SJSA1 (cell line): ENCODE measurements at regions not wholly inside any gene's neighbourhood (a gene's known extent, or its start where the extent isn't known, plus 50 kb on each side); places are given as distances from the start of the nearest gene placed in this dataset.

Experiments
- DNase-seq, 2 experiments: peaks; one replicate each; pipeline ENCODE4 v3.0.0-alpha.2; 2015 to 2020; ENCODE audit warnings: low spot score in 2 of 2, low read depth in 1 of 2
- H3K27ac ChIP-seq: fragments of 250-450 bp; sonication (Bioruptor Pico); 2 replicates; pipeline ENCODE4 v1.5.1; 2020; ENCODE audit warnings: mild to moderate bottlenecking, moderate library complexity
- H3K27me3 ChIP-seq: fragments of 250-450 bp; sonication (Bioruptor Pico); replicated peaks from 2 replicates; pipeline ENCODE4 v1.5.1; 2020; ENCODE audit warnings: mild to moderate bottlenecking, moderate library complexity
- H3K36me3 ChIP-seq: fragments of 250-450 bp; sonication (Bioruptor Pico); 2 replicates; pipeline ENCODE4 v1.5.1; 2020; ENCODE audit warnings: mild to moderate bottlenecking
- H3K4me1 ChIP-seq: fragments of 250-450 bp; sonication (Bioruptor Pico); replicated peaks from 2 replicates; pipeline ENCODE4 v1.6.1; 2021; ENCODE audit warnings: mild to moderate bottlenecking
- H3K4me3 ChIP-seq: fragments of 250-450 bp; sonication (Bioruptor Pico); 2 replicates; pipeline ENCODE4 v1.5.1; 2020; ENCODE audit warnings: mild to moderate bottlenecking
- H3K9me3 ChIP-seq: fragments of 250-450 bp; sonication (Bioruptor Pico); replicated peaks from 2 replicates; pipeline ENCODE4 v1.5.1; 2020; ENCODE audit warnings: mild to moderate bottlenecking

DNA sequence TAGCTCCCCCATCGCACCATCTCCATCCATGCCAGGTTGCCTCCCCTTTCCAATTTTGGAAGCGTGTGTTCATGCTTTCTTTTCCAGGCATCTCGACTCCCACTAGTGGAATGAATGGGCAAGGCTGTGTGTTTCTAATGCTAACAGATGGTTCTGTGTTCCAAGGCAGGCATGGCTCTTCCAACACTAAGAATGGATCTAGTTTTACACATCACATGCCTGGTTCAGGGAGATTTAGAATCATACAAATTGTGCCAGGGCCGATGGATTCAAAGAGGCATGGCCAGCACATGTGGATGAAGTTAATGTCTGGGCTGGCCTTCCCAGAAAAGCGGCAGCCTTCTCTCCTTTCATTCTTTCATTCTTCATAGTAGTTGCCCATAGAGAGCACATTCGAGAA, 438.7 kb downstream of the PRDM2 start:
- Histone ChIP-seq H3K27ac (no peak overlapping the region), H3K27me3 (no peaks in the 10 kb centered on the region), H3K36me3 (no peaks in the 10 kb centered on the region), H3K4me1 (no peaks in the 10 kb centered on the region), H3K4me3 (no peak overlapping the region), H3K9me3 (no peaks in the 10 kb centered on the region; the same call in 1 of the 2 replicates)
- DNase-seq, result no peak

DNA sequence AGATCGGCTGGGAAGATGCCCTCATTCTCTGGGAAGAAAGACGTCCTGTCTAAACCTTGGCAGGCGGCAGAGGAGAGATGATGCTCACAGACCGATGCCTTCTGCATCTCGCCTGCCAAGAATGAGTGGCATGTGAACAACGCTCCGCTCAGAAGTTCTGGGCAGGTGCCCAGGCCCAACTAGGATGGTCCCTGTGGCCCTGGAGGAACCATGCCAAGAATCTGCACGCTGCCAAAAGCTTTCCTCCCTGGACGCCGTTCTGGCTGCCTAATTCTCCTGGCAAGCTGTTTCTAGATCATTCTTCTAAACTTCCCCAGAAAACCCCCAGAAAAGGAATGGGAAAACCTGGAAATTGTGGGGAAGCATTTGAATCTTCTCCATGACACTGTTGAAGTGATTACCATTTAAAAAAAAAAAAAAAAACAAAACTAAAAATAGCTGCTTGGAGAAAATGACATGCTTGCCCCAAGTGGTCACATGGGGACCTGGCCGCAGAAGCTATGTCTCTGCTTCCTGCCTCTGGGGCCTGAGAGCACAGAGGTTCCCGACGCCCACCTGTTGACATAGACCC, 440.9 kb downstream of the PRDM2 start:
- DNase-seq, result no peak
- H3K4me3 ChIP-seq, result no peak overlapping the region
- H3K4me1 ChIP-seq, result no peaks in the 10 kb centered on the region
- H3K36me3 ChIP-seq, result no peaks in the 10 kb centered on the region
- H3K27ac ChIP-seq, result no peak overlapping the region
- H3K9me3 ChIP-seq, result no peaks in the 10 kb centered on the region; the same call in 1 of the 2 replicates
- no peaks in the 10 kb centered on the region for H3K27me3 ChIP-seq

DNA sequence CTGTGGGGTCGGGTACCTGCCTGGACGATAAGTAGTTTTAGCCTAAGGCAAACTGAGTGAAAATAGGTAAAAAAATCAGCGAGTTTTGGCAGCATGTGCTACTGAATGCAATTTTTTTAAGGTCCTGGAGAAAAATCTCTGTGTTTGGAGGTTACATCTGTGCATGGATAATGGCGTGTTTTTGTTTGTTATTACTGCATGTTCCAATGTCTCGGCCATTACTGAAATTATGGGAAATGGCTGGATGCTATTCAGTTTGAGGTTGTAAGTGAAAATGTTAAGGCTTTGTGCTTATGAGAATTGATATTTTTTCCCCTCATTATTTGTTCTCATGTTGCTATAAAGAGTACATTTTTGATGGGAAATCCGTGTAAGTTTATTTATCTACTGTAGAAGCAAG, 441.7 kb downstream of the PRDM2 start:
- Histone ChIP-seq H3K4me3 (no peak overlapping the region), H3K27me3 (no peaks in the 10 kb centered on the region), H3K4me1 (no peaks in the 10 kb centered on the region), H3K27ac (no peak overlapping the region), H3K36me3 (no peaks in the 10 kb centered on the region), H3K9me3 (no peaks in the 10 kb centered on the region; the same call in 1 of the 2 replicates)
- no peak for DNase-seq

DNA sequence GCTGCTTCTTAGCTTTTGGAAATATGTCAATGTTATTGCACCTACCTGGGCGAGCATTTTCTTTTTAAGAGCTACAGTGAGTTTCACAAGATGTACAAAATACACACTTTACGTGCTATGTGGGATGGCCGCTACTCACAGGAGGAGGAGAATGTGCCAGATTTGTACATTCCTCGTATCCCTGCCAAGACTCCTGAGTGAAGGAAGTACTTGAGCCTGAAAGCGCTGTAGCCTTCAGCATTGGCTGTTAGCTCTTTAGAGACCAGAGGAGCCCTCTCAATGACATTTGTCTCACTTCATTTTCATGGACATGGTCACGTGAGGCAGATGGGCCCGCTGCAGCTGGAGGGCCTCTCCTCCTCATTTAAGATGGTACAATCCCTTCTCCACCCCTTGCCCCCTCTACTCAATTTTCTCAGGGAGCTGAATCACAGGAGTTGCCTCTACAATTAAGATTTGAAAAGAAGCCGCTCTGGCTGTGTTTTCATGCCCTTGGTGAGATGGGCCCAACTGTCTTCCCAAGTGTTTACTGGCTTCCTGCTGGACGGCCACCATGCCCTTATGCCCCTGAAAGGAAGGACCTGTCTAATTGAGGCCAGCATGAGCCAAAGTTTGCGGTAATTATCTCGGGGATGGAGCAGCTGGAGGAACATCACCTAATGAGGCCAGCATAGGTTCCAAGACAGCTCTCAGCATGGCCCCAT, 442.6 kb downstream of the PRDM2 start:
- Histone ChIP-seq H3K4me3 (no peak overlapping the region), H3K27me3 (no peaks in the 10 kb centered on the region), H3K4me1 (no peaks in the 10 kb centered on the region), H3K36me3 (no peaks in the 10 kb centered on the region), H3K27ac (no peak overlapping the region), H3K9me3 (no peaks in the 10 kb centered on the region; the same call in 1 of the 2 replicates)
- no peak for DNase-seq

DNA sequence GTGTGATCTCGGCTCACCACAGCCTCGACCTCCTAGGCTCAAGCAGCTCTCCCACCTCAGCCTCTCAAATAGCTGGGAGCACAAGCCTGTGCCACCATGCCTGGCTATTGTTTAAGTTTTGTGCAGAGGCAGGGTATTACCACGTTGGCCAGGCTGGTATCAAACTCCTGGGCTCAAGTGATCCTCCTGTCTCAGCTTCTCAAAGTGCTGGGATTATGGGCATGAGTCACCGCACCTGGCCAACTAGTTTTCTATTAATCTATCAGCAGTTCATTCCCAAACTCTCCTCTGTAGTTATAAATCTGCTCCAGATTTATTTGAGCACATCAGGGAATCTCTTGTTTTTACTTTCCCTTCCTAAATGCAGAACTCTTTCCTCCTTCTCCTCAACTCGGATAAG, 443.8 kb downstream of the PRDM2 start:
- Histone ChIP-seq H3K4me1 (no peaks in the 10 kb centered on the region), H3K36me3 (no peaks in the 10 kb centered on the region), H3K27ac (no peak overlapping the region), H3K27me3 (no peaks in the 10 kb centered on the region), H3K4me3 (no peak overlapping the region), H3K9me3 (no peaks in the 10 kb centered on the region; the same call in 1 of the 2 replicates)
- no peak for DNase-seq

DNA sequence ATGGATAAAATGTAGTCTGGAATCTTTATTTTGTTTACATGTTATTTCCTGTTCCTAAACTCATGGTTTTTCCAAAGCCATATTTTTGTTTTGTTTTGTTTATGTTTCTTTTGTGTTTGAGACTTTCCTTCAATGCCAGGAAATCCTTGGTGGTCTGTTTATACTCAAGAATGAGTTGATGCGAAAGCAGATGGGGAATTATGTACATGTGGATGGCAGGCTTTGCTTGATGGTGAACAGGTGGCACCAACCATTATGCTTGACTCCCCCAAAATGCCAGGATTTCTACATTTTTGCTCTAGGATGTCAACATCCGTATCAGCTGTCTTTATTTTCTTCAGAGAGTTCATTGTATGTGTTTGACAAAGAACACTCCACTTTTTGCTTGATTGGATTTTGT, 448.5 kb downstream of the PRDM2 start:
- DNase-seq, result no peak
- Histone ChIP-seq H3K9me3 (no peaks in the 10 kb centered on the region), H3K27ac (no peak overlapping the region), H3K27me3 (no peaks in the 10 kb centered on the region), H3K4me3 (no peak overlapping the region), H3K36me3 (no peaks in the 10 kb centered on the region), H3K4me1 (no peaks in the 10 kb centered on the region)

DNA sequence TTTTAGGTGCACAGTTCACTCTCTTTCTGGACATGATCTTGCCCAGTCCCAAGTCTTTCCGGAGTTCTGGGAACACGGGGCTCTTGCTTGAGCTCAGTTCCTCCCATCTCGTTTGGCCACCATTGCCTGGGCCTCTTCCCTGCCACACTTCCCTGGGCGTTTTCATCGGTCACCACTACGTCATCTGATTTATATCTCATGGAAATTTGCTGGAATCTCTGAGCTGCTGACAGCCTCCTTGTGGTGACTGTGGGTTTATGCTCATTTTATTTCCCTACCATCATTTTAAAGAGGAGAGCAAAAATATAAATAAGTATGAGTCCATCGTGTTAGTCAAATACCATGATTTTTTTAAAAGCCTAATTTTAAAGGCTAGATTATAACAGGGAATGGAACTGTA, 449.1 kb upstream of the KAZN start:
- Histone ChIP-seq H3K4me3 (no peak overlapping the region), H3K27me3 (no peaks in the 10 kb centered on the region), H3K36me3 (no peaks in the 10 kb centered on the region), H3K9me3 (no peaks in the 10 kb centered on the region), H3K4me1 (no peaks in the 10 kb centered on the region), H3K27ac (no peak overlapping the region)
- DNase-seq, result no peak

DNA sequence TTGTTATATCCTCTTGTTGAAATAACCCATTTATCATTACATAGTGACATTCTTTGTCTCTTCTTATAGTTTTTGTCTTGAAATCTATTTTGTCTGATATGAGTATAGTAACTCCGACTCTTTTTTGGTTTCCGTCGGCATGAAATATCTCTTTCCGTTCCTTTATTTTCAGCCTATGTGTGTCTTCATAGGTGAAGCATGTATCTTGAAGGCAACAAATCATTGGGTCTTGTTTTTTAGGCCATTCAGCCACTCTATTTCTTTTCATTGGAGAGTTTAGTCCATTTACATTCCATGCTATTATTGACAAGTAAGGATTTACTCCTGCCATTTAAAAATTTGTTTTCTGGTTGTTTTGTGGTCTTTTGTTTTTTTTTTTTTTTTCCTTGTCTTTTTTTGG, 441.9 kb upstream of the KAZN start:
- Histone ChIP-seq H3K27me3 (no peaks in the 10 kb centered on the region), H3K27ac (no peak overlapping the region), H3K36me3 (no peaks in the 10 kb centered on the region), H3K4me1 (no peaks in the 10 kb centered on the region), H3K9me3 (0 out of 2 replicates have a peak, but pooled peaks cover 4% of the 10 kb centered on the region), H3K4me3 (no peak overlapping the region)
- no peak for DNase-seq

DNA sequence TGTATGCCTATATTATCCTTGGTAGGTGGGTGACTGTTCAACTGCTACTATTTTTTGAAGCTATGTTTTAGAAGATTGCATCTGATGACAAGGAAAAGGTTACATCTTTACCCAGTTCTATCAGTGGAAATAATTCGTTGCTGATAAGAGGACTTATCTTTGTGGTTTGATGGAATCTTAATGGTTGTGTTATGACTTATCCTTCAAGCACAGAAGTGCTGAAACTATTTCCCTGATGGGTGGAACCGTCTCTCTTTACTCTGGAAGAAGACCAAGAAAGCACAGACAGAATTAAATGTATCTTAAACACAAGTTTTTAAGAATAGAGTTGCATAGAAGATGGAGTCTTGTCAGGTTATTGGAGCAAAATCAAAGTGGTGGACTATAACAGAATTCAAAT, 437.7 kb upstream of the KAZN start:
- Histone ChIP-seq H3K4me3 (no peak overlapping the region), H3K9me3 (0 out of 2 replicates have a peak, but pooled peaks cover 4% of the 10 kb centered on the region), H3K36me3 (no peaks in the 10 kb centered on the region), H3K27me3 (no peaks in the 10 kb centered on the region), H3K4me1 (no peaks in the 10 kb centered on the region), H3K27ac (no peak overlapping the region)
- no peak for DNase-seq

DNA sequence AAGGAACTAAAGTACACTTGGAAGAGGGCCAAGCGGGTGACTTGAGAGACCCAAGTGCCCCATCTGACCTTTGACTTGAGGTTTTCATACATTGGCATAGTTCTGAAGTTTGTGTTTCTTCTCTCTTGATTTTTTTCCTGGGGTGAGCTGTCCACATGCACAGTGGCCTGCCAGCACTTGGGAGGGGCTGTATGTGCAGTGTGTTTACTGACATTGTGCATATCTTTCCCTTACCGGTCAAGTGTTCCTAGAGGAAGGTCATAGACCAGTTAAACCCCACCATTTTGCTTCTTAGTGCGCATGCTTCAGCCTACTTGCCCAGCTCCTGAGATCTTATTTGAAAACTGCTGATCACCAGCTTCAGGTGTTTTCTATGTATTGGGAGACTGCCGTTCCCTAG, 435.2 kb upstream of the KAZN start:
- Histone ChIP-seq H3K36me3 (no peaks in the 10 kb centered on the region), H3K4me1 (no peaks in the 10 kb centered on the region), H3K27ac (no peak overlapping the region), H3K4me3 (no peak overlapping the region), H3K27me3 (no peaks in the 10 kb centered on the region), H3K9me3 (0 out of 2 replicates have a peak, but pooled peaks cover 4% of the 10 kb centered on the region)
- no peak for DNase-seq

DNA sequence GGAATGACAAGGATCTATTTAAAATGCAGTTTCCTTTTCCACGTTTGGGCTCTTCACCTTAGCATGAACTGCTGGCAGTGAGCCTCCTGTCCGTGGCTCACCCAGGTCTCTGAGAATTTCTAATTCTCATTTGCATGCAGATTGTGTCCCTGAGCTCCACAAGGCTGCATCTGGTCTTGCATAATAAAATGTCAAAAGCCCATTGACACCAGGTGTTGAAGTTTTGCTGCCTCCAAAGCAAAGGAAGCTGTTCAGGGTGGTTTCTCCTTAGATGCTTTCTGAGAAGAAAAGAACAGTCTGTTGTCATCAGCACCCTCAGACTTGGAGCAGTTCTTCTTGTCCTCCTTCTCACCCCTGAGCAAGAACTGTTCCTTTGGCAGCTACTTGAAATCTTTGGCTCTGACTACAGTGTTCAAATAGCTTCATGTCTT, 433.1 kb upstream of the KAZN start:
- Histone ChIP-seq H3K4me1 (no peaks in the 10 kb centered on the region), H3K27me3 (no peaks in the 10 kb centered on the region), H3K36me3 (no peaks in the 10 kb centered on the region), H3K4me3 (no peak overlapping the region), H3K27ac (no peak overlapping the region), H3K9me3 (no peaks in the 10 kb centered on the region)
- DNase-seq, result no peak

DNA sequence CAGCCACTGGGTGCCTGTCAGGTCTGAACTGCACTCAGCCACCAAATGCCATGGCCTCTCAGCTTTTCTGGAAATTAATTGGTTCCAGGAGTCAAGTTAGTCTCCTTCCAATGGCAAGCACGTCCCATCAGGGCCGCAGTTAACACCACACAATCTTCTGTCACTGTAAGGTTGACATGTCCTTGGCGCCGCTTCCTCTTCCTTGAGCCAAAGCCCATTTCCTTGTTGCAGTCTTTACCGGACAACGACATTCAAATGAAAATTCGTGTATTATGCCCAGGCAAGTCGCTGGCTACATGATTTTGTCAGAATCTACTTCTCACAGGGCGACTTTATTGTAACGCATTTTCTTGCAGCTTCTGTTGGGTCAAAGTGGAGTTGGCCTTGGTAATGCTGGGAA, 430.6 kb upstream of the KAZN start:
- no peak for DNase-seq
- H3K27ac ChIP-seq, result no peak overlapping the region

DNA sequence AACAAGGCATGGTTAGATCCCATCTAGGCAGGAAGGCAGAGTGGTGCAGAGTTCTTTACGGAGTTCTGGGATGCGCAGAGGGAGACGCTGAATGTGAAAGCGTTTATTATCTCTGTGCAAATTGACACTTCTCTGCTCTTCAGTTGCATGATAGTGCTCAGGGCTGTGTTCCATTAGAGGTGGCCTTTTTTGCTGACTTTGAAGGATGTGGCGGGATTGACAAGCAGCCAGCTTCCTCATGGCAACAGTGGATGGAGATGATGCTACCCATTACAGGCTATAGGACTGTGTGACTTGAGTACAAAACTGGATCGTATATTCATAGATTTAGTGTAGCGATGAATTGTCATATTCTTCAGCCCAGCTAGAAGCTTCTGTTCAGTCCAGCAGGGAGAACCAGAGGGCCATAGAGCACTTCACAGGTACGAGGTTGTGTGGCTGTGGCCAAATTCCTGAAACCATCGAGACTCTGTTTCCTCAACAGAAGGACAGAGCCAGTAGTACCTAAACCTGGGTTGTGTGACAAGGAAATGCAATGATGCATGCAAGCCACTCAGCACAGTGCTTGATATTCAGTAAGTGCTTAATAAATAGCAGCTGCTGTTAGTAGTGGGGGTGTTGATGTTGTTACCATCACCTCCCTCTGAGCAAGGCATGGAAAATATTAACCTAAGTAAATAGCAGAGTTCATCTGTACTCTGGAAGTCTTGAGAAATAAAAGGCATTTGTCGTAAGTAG, 430.0 kb upstream of the KAZN start:
- no peaks in the 10 kb centered on the region for H3K4me1 ChIP-seq
- no peaks in the 10 kb centered on the region for H3K27me3 ChIP-seq
- H3K9me3 ChIP-seq, result no peaks in the 10 kb centered on the region
- no peaks in the 10 kb centered on the region for H3K36me3 ChIP-seq
- no peak overlapping the region for H3K27ac ChIP-seq
- H3K4me3 ChIP-seq, result no peak overlapping the region
- no peak for DNase-seq

More for the DNA sequence above, 430.6 kb upstream of the KAZN start:
- Histone ChIP-seq H3K4me3 (no peak overlapping the region), H3K36me3 (no peaks in the 10 kb centered on the region), H3K4me1 (no peaks in the 10 kb centered on the region), H3K9me3 (no peaks in the 10 kb centered on the region), H3K27me3 (no peaks in the 10 kb centered on the region)

DNA sequence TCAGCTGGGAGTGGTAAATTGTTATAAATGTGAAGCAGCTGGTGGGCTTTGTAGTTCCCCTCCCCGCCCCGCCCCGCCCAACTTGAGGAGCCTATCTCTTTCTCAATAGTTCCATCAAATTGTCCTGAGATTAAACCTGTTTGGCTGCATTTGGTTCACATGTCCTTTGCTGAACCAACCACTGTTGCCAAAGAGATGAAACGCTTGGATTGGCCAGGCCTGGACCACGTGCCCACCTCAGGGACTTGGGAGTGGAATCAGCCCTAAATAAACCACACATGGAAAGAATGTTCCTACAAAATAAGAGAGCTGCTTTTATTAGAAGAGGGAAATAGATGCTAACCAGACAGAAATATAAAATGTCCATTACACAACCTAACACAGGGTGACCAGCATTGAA, 424.9 kb upstream of the KAZN start:
- Histone ChIP-seq H3K27me3 (no peaks in the 10 kb centered on the region), H3K4me1 (no peaks in the 10 kb centered on the region), H3K36me3 (no peaks in the 10 kb centered on the region), H3K4me3 (no peak overlapping the region), H3K27ac (no peak overlapping the region), H3K9me3 (no peaks in the 10 kb centered on the region)
- DNase-seq, result no peak
